GM06990 (cell line): ENCODE measurements at regions not wholly inside any gene's neighbourhood (a gene's known extent, or its start where the extent isn't known, plus 50 kb on each side); places are given as distances from the start of the nearest gene placed in this dataset.

Source experiments
- DNase-seq: peaks from one replicate; pipeline ENCODE4 v3.0.0-alpha.2; 2011; ENCODE audit not compliant: insufficient read length; ENCODE audit errors: extremely low read depth
- H3K27me3 ChIP-seq: replicated peaks from 2 replicates; pipeline ENCODE4 v1.6.0; 2011; ENCODE audit warnings: low read length; ENCODE audit not compliant: control insufficient read depth, insufficient read depth
- H3K36me3 ChIP-seq: 2 replicates; pipeline ENCODE4 v1.5.1; 2011; ENCODE audit warnings: low read length; ENCODE audit not compliant: control insufficient read depth, insufficient read depth
- H3K4me3 ChIP-seq: replicated peaks from 2 replicates; pipeline ENCODE4 v1.5.1; 2011; ENCODE audit warnings: low read depth, mild to moderate bottlenecking, control low read depth, low read length
- TF ChIP-seq, protein P1 (sequence below): IDR thresholded peaks from 2 replicates; pipeline ENCODE4 v1.5.1; 2011; ENCODE audit warnings: low read length, control low read depth, mild to moderate bottlenecking, inconsistent platforms; ENCODE audit not compliant: insufficient read depth, poor library complexity, severe bottlenecking

DNA sequence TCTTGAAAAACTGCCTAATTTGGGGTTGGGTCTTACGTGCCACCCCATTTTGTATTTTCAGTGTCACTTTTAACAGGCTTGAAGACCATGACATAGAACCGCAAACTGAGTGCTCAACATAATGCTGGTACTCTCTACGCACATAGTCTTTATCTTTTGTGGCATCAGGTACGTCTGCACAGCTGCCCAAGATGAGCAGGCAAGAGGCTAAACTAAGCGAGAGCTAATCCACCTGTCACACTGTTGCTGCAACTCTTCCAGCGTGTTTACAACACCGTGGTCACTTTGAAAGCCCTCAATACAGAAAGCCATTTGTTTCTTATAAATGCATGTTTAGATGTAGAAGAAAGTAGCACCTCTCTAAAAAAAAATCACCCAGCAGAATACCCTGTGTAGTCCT lies 270.0 kb upstream of the TCF4 start:
- Histone ChIP-seq H3K36me3 (no peaks in the 10 kb centered on the region), H3K27me3 (no peaks in the 10 kb centered on the region), H3K4me3 (no peak overlapping the region)
- DNase-seq, result no peak
- TF ChIP-seq, protein P1, sequence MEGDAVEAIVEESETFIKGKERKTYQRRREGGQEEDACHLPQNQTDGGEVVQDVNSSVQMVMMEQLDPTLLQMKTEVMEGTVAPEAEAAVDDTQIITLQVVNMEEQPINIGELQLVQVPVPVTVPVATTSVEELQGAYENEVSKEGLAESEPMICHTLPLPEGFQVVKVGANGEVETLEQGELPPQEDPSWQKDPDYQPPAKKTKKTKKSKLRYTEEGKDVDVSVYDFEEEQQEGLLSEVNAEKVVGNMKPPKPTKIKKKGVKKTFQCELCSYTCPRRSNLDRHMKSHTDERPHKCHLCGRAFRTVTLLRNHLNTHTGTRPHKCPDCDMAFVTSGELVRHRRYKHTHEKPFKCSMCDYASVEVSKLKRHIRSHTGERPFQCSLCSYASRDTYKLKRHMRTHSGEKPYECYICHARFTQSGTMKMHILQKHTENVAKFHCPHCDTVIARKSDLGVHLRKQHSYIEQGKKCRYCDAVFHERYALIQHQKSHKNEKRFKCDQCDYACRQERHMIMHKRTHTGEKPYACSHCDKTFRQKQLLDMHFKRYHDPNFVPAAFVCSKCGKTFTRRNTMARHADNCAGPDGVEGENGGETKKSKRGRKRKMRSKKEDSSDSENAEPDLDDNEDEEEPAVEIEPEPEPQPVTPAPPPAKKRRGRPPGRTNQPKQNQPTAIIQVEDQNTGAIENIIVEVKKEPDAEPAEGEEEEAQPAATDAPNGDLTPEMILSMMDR, result no peak

DNA sequence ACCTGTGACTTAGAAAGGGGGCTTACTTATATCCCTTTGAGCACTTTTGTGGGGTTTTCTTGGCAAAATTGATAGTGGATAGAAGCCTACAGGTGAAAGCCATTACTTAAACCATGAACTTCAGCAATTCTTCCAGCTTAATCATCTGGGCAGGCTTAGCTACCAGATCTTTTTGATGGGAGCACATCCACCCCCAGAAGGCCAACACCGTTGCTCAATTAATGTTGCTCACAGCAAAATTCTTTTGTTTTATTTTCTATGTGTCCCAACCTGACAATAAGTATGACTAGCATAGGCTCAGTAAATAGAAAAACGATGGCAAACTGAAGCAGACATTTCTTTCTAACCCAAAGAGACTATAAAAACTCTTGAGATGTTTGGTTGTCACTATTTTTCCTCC lies 269.4 kb upstream of the TCF4 start:
- TF ChIP-seq, protein P1, result no peak
- DNase-seq, result no peak
- Histone ChIP-seq H3K27me3 (no peaks in the 10 kb centered on the region), H3K4me3 (no peak overlapping the region), H3K36me3 (no peaks in the 10 kb centered on the region)

DNA sequence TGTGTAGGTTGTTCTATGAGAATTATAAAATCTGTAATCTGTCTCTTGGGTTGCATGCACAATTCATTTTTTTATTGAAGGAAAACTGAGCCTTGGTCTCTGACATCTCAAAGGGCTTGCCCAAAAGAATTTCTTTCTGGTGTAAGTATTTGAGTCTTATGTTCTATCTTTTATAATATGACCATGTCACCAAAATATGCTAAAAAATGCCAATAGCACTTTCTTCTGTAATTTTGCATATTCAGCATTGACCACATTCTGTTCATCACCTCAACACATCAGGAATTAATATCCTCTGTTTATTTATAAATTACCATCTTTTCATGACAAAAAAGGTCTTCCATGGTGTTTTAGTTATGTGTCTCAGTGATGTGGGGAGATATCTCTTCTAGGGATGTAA lies 268.7 kb upstream of the TCF4 start:
- TF ChIP-seq, protein P1, result no peak
- no peaks in the 10 kb centered on the region for H3K27me3 ChIP-seq
- DNase-seq, result no peak
- H3K36me3 ChIP-seq, result no peaks in the 10 kb centered on the region
- H3K4me3 ChIP-seq, result no peak overlapping the region

DNA sequence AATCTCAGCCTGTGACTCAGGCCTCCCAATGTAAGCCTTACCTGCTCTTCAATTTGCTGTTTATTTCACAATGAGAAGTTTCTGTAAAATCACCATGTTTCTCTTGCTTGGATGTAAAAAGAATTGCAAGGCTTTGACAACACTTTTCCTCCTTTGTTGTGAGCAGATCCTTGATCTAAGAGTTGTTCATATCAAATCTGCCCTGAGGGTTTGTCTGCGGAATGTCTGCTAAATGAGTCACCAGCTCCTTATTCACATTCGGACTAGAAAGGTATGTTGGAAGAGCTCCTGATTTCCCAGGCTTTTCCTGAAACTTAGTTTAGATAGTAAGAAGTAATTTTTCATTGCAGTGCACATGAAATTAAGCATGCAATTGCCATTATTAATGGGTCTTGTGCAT lies 268.2 kb upstream of the TCF4 start:
- H3K4me3 ChIP-seq, result no peak overlapping the region
- TF ChIP-seq, protein P1, result no peak
- H3K36me3 ChIP-seq, result no peaks in the 10 kb centered on the region
- H3K27me3 ChIP-seq, result no peaks in the 10 kb centered on the region
- DNase-seq, result no peak

DNA sequence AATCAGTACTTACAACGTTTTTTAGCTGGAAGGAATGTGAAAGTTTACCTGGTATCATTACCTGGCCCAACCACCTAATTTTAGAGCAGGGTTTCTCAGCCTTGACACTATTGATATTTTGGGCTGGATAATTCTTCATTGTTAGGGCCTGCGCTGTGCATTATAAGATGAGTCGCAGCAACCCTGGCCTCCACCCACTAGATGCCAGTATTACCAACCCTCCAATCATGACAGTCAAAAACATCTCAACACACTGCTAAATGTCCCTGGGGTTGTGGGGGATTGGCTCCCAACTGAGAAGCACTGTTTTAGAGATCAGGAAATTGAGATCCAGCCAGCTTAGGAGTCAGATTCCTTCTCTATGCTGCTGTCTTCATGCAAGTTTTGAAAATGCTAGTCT lies 265.3 kb upstream of the TCF4 start:
- no peak overlapping the region for H3K4me3 ChIP-seq
- no peaks in the 10 kb centered on the region for H3K27me3 ChIP-seq
- no peak for DNase-seq
- no peaks in the 10 kb centered on the region for H3K36me3 ChIP-seq
- TF ChIP-seq, protein P1, result no peak

DNA sequence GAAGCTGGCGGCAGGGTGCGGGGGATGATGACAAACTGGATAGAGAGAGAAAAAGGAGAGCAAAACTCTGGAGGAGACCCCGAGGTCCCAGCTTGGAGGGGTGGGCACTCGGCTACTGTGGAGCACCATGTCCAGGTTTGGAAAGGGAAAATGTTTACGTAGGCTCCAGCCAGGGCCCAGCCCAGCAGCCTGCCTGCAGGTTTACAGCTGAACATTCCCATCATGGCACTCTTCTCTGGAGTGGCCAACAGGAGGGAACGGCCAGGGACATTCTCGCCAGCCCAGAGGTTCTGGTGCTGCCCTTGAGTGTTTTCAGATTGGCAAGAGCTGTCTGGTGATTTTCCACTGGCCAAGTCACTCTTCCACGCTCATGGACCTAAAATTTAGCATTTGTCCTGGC lies 262.9 kb upstream of the TCF4 start:
- no peaks in the 10 kb centered on the region for H3K36me3 ChIP-seq

More for the DNA sequence above, 262.9 kb upstream of the TCF4 start:
- Histone ChIP-seq H3K27me3 (no peaks in the 10 kb centered on the region), H3K4me3 (no peak overlapping the region)
- TF ChIP-seq, protein P1, result no peak
- no peak for DNase-seq
